A673 (cell line): ENCODE measurements at regions not wholly inside any gene's neighbourhood (a gene's known extent, or its start where the extent isn't known, plus 50 kb on each side); places are given as distances from the start of the nearest gene placed in this dataset.

Source experiments
- BruUV-seq: library from RNA; stranded (reverse); fragments of 400-500 nt; replicated peaks from 2 replicates; lab custom pipeline; 2021; lab: Mats Ljungman, UMichigan
- CTCF ChIA-PET: fragments of 300-600 bp; sonication (Branson Sonifier 250); formaldehyde crosslinking; loops from one replicate; lab custom pipeline; 2022; ENCODE audit warnings: antibody characterized with exemption; lab: Charles Lee
- POLR2A ChIA-PET: fragments of 300-600 bp; sonication (Branson Sonifier 250); formaldehyde crosslinking; loops from one replicate; lab custom pipeline; 2022; ENCODE audit warnings: antibody characterized with exemption; ENCODE audit not compliant: low non-redundant PET; lab: Charles Lee
- DNase-seq: peaks from one replicate; pipeline ENCODE4 v3.0.0-alpha.2; 2015; ENCODE audit warnings: low spot score
- H3K27ac ChIP-seq: fragments of 200-600 bp; sonication (generic); 2 replicates; pipeline ENCODE4 v1.5.1; 2016; ENCODE audit warnings: mixed run types, low read depth, mild to moderate bottlenecking, mixed read lengths, antibody characterized with exemption, low read length; ENCODE audit not compliant: poor library complexity, severe bottlenecking
- H3K27me3 ChIP-seq: fragments of 200-600 bp; sonication (generic); replicated peaks from 2 replicates; pipeline ENCODE4 v1.6.1; 2017; ENCODE audit warnings: mixed run types, low read depth, mild to moderate bottlenecking, mixed read lengths, antibody characterized with exemption, low read length; ENCODE audit not compliant: insufficient read depth, poor library complexity
- H3K36me3 ChIP-seq: fragments of 200-600 bp; sonication (generic); 2 replicates; pipeline ENCODE4 v1.6.1; 2016; ENCODE audit warnings: mixed run types, mild to moderate bottlenecking, mixed read lengths, antibody characterized with exemption, low read length; ENCODE audit not compliant: insufficient read depth, poor library complexity, severe bottlenecking
- H3K4me1 ChIP-seq: fragments of 200-600 bp; sonication (generic); 2 replicates; pipeline ENCODE4 v1.6.1; 2017; ENCODE audit warnings: mixed run types, mild to moderate bottlenecking, mixed read lengths, antibody characterized with exemption, low read length; ENCODE audit not compliant: insufficient read depth, poor library complexity, severe bottlenecking
- H3K4me3 ChIP-seq: fragments of 200-600 bp; sonication (generic); 2 replicates; pipeline ENCODE4 v1.5.1; 2016; ENCODE audit warnings: low read depth, mixed run types, mild to moderate bottlenecking, mixed read lengths, low read length; ENCODE audit not compliant: poor library complexity, severe bottlenecking
- H3K9me3 ChIP-seq: fragments of 200-600 bp; sonication (generic); 2 replicates; pipeline ENCODE4 v1.6.1; 2016; ENCODE audit warnings: mixed run types, low read depth, mild to moderate bottlenecking, mixed read lengths, antibody characterized with exemption, low read length; ENCODE audit not compliant: poor library complexity, severe bottlenecking
- CTCF ChIP-seq: fragments of 300-800, 200-600 bp; sonication (generic); conservative IDR thresholded peaks from 2 replicates; pipeline ENCODE4 v1.5.1; 2017; ENCODE audit warnings: low read depth, mild to moderate bottlenecking, antibody characterized with exemption, low read length, moderate library complexity, mixed read lengths
- EZH2 ChIP-seq: fragments of 200-600 bp; sonication (generic); IDR thresholded peaks from 2 replicates; pipeline ENCODE4 v1.6.1; 2017; ENCODE audit warnings: borderline replicate concordance, low read depth, mild to moderate bottlenecking, mixed read lengths, antibody characterized with exemption, low read length; ENCODE audit not compliant: poor library complexity, severe bottlenecking
- intact Hi-C: fragments of 100-400 bp; cut with micrococcal nuclease; formaldehyde crosslinking; loops from one replicate; pipeline ENCODE4 v1.10.0; 2022; ENCODE audit not compliant: unreplicated experiment

- no peak overlapping the region for H3K27ac ChIP-seq
- BruUV-seq = no TSS peak
- H3K36me3 ChIP-seq = no peaks in the 10 kb centered on the region
- H3K4me3 ChIP-seq = no peak overlapping the region
- ChIA-PET CTCF (no interaction called here), POLR2A (no interaction called here)
- H3K4me1 ChIP-seq = no peaks in the 10 kb centered on the region
- no peak for DNase-seq
- no peaks in the 10 kb centered on the region for H3K9me3 ChIP-seq
- TF ChIP-seq EZH2 (no peak), CTCF (no peak)
- no peaks in the 10 kb centered on the region for H3K27me3 ChIP-seq
- intact Hi-C loops = no loop called here
These were observed 196.8 kb upstream of the RORA start for GRCh38 chr15:61425934-61426333.

GRCh38 chr15:61422773-61423172 lies 193.7 kb upstream of the RORA start:
- no peaks in the 10 kb centered on the region for H3K27me3 ChIP-seq
- H3K36me3 ChIP-seq = no peaks in the 10 kb centered on the region
- no peaks in the 10 kb centered on the region for H3K4me1 ChIP-seq
- intact Hi-C loops = no loop called here
- no peak overlapping the region for H3K27ac ChIP-seq
- H3K4me3 ChIP-seq = no peak overlapping the region
- BruUV-seq = no TSS peak
- TF ChIP-seq CTCF = no peak
- no peak for TF ChIP-seq EZH2
- CTCF ChIA-PET = no interaction called here
- POLR2A ChIA-PET = no interaction called here
- no peaks in the 10 kb centered on the region for H3K9me3 ChIP-seq
- no peak for DNase-seq

GRCh38 chr15:61421938-61422337 lies 192.8 kb upstream of the RORA start:
- Histone ChIP-seq H3K4me1 (no peaks in the 10 kb centered on the region), H3K27me3 (no peaks in the 10 kb centered on the region), H3K9me3 (no peaks in the 10 kb centered on the region), H3K36me3 (no peaks in the 10 kb centered on the region), H3K4me3 (no peak overlapping the region), H3K27ac (no peak overlapping the region)
- TF ChIP-seq CTCF (no peak), EZH2 (no peak)
- no peak for DNase-seq
- no TSS peak for BruUV-seq
- POLR2A ChIA-PET = no interaction called here
- intact Hi-C loops = no loop called here
- CTCF ChIA-PET = no interaction called here
